HG02943 (cell line): ENCODE measurements at regions not wholly inside any gene's neighbourhood (a gene's known extent, or its start where the extent isn't known, plus 50 kb on each side); places are given as distances from the start of the nearest gene placed in this dataset.
"Not testable (repeated sequence)": the region's sequence is repeated elsewhere in the genome, so short reads cannot be mapped to it uniquely, and the experiment has no call there.

Experiments used
- ATAC-seq: cut with Tn5 transposase; IDR thresholded peaks from one replicate; pipeline ENCODE4 v1.9.1; 2021; ENCODE audit warnings: mild to moderate bottlenecking, low read depth, moderate library complexity; ENCODE audit not compliant: unreplicated experiment

DNA sequence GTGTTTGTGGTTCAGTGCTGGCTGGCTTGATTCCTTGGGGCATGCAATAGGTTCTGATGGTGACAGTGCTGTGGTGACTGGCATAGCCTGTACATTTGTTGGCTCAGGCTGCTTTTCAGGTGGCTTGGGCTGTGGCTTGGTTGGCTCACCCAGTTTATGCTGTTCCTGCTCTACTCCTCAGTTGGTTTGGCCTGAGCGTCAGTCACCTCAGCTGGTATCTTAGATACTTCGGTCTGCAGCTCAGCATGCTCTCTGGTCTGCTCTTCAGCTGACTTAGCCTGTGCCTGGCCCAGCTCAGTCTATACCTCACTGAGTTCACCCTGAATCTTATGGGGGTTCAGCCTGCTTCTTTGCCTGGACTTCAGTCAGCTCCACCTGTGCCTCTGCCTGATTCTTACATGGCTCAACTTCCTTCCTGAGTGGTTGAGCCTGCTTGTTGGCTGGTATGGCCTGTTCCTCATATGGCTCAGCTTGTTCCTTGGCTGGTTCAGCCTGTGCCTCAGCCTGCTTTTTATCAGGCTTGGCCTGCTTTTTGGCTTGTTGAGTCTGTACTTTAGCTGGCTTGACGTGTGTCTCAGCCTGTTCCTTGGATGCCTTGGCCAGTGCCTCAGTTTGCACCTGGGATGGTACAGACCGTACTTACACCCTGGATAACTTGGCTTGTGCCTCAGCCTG is 170.6 kb downstream of the MSN start:
- no peak for ATAC-seq

DNA sequence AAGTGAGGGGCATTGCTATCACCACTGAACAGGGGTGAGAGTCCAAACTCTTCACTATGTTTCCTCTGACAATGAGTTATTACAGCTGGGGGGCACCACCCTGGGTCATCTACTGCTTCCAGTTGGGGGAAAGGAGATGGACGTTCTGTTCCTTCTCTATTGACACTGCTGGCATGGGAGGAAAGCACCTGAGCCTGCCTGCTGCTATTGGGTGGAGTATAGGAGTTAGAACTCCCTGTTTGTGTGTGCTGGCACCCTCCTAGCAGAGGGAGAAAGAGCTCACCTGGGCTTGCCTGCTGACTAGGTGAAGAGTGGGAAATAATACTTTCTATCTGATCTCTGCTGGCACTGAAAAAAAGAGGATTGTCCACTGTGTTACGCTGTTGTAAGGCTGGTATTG is 163.8 kb downstream of the MSN start:
- no peak for ATAC-seq

DNA sequence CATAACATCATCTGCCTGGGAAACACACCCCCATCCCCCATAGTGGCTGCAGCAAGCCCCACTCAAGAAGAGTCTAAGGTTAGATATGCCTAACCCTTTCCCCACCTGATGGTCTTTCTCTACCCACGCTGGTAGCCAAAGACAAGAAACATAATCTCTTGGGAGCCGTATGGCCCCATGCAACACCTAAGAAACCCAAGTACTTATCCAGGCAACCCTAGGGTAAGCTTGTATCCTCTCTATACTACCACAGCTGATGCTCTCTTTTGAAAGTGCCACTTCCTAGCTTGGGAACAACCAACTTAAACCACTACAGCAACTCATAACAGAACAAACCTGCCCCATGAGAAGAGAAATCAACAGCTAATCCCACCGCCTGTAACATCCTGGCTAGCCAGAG is 161.1 kb downstream of the MSN start:
- ATAC-seq = no peak

DNA sequence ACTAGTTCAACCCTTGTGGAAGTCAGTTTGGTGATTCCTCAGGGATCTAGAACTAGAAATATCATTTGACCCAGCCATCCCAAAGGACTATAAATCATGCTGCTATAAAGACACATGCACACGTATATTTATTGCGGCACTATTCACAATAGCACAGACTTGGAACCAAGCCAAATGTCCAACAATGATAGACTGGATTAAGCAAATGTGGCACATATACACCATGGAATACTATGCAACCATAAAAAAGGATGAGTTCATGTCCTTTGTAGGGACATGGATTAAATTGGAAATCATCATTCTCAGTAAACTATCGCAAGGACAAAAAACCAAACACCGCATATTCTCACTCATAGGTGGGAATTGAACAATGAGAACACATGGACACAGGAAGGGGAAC is 157.8 kb downstream of the MSN start:
- ATAC-seq = not testable (repeated sequence)

DNA sequence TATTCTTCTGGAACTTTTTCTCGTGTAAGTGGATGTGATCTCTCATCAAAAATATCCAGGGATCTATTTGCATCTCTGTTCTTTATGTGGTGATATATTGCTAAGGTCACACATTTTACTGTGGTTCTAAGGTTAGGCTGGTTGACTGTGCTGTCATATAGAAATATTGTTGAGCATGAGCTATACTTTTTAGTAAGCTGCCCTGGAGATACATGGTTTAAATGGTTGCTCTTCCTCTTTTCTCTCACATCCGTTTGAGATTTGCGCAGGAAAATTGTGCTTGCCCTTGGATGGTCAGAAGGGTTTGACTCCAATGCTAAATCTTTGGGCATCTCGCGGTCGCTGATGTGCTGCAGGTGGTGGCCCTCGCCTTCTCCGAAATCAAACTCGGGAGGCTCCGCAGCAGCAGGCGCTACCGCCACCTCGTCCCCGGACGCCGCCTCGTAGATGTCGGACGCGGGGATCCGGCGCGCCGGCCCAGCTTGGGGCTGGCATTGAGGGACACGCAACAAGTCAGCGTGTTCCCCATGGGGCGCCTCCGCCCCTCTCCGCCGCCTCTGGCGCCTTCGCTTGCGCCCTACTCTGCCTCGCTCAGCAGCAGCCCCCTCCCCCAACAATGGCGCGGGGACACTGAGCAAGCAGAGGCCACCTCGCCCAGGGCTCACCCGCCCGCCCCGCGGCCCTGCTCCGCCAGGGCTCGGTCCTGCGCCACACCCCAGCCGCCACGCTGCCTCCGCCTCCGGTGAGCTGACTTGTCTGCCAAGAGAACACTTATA is 154.5 kb downstream of the MSN start:
- ATAC-seq = no peak

DNA sequence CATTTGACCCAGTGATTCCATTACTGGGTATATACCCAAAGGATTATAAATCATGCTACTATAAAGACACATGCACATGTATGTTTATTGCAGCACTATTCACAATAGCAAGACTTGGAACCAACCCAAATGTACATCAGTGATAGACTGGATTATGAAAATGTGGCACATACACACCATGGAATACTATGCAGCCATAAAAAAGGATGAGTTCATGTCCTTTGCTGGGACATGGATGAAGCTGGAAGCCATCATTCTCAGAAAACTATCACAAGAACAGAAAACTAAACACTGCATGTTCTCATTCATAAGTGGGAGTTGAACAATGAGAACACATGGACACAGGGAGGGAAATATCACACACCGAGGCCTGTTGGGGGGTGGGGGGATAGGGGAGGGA is 152.5 kb downstream of the MSN start:
- ATAC-seq = not testable (repeated sequence)

DNA sequence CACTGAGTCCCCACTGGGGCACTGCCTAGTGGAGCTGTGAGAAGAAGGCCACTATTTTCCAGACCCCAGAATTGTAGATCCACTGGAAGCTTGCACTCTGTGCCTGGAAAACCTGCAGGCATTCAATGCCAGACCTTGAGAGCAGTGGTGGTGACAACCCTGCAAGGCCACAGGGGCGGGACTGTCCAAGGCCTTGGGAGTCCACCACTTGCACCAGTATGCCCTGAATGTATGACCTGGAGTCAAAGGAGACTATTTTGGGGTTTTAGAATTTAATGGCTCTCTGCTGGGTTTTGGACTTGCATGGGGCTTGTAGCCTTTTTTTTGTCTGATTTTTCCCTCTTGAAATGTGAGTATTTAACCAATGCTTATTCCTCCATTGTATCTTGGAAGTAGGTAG is 145.8 kb downstream of the MSN start:
- ATAC-seq = no peak

DNA sequence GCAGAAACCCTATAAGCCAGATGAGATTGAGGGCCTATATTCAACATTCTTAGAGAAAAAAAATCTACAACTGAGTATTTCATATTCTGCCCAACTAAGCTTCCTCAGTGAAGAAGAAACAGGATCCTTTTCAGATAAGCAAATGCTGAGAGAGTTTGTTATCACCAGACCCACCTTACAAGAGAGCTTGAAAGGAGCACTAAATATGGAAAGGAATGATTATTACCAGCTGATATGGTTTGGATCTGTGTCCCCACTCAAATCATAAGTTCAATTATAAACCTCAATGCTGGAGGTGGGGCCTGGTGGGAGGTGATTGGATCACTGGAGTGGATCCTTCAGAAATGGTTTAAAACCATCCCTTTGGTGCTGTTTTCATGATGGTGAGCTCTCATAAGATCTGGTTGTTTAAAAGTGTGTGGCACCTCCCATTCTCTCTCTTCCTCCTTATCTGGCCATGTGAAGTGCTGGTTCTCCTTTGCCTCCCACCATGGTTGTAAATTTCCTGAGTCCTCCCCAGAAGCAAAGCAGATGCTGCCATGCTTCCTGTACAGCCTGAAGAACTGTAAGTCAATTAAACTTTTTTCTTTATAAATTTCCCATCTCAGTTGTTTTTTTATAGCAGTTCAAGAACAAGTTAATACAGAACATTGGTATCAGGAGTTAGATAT is 144.2 kb downstream of the MSN start:
- ATAC-seq = no peak
